Naive thymus-derived CD4-positive, alpha-beta T cell (primary cell): ENCODE measurements at regions not wholly inside any gene's neighbourhood (a gene's known extent, or its start where the extent isn't known, plus 50 kb on each side); places are given as distances from the start of the nearest gene placed in this dataset.

Experiments
- ATAC-seq: fragments of 150-1000 bp; cut with Tn5 transposase; 2 replicates; pipeline ENCODE4 v1.10.0; 2021; ENCODE audit warnings: mild to moderate bottlenecking, moderate library complexity
- CTCF ChIA-PET: fragments of 350-600 bp; sonication (Branson Sonifier 250); formaldehyde crosslinking; loops from one replicate; lab custom pipeline; 2021; ENCODE audit warnings: antibody characterized with exemption; lab: Charles Lee
- POLR2A ChIA-PET: fragments of 350-600 bp; sonication (Branson Sonifier 250); formaldehyde crosslinking; loops from one replicate; lab custom pipeline; 2021; ENCODE audit warnings: antibody characterized with exemption, inconsistent platforms; lab: Charles Lee
- DNase-seq, 9 donors: peaks; one replicate each; pipeline versions ENCODE4 v3.0.0 to v3.0.0-alpha.2; 2020 to 2022; ENCODE audit warnings: mixed read lengths in 1 of 9
- H3K27ac ChIP-seq: one replicate; pipeline ENCODE4 v1.7.0; 2013; ENCODE audit warnings: mild to moderate bottlenecking, low read depth, low read length, moderate library complexity
- H3K27me3 ChIP-seq, 2 donors: one replicate each; pipeline ENCODE4 v1.7.0; 2013; ENCODE audit warnings: low read length in 2 of 2, mild to moderate bottlenecking in 2 of 2, moderate library complexity in 2 of 2; ENCODE audit not compliant: control insufficient read depth in 2 of 2, insufficient read depth in 2 of 2
- H3K36me3 ChIP-seq, 3 experiments: 1 replicate in 2 of 3; 2 replicates in 1 of 3; pipeline ENCODE4 v1.7.0; 2013; ENCODE audit warnings: low read length in 3 of 3, mild to moderate bottlenecking in 3 of 3, moderate library complexity in 1 of 3; ENCODE audit not compliant: insufficient read depth in 3 of 3, control insufficient read depth in 2 of 3
- H3K4me1 ChIP-seq, 2 donors: one replicate each; pipeline ENCODE4 v1.7.0; 2013; ENCODE audit warnings: low read length in 2 of 2, mild to moderate bottlenecking in 2 of 2, moderate library complexity in 1 of 2; ENCODE audit not compliant: control insufficient read depth in 2 of 2, insufficient read depth in 2 of 2
- H3K4me3 ChIP-seq: 2 replicates; pipeline ENCODE4 v1.7.0; 2013; ENCODE audit warnings: mild to moderate bottlenecking, low read length
- H3K9me3 ChIP-seq, 3 experiments: 1 replicate in 2 of 3; 2 replicates in 1 of 3; pipeline ENCODE4 v1.7.0; 2013; ENCODE audit warnings: low read length in 3 of 3; ENCODE audit not compliant: control insufficient read depth in 2 of 3
- H3K27ac Mint-ChIP-seq, 9 donors: one replicate each; pipeline ENCODE4 v1.8.0; 2020 to 2022; ENCODE audit warnings: mixed read lengths in 9 of 9, mild to moderate bottlenecking in 8 of 9, moderate library complexity in 5 of 9, inconsistent platforms in 2 of 9
- H3K27me3 Mint-ChIP-seq, 5 donors: one replicate each; pipeline ENCODE4 v1.8.0; 2021 to 2022; ENCODE audit warnings: mixed read lengths in 5 of 5, mild to moderate bottlenecking in 1 of 5
- H3K36me3 Mint-ChIP-seq, 5 donors: one replicate each; pipeline ENCODE4 v1.8.0; 2020 to 2022; ENCODE audit warnings: mixed read lengths in 5 of 5, mild to moderate bottlenecking in 3 of 5, inconsistent platforms in 1 of 5
- H3K4me1 Mint-ChIP-seq, 7 donors: one replicate each; pipeline ENCODE4 v1.8.0; 2020 to 2022; ENCODE audit warnings: mixed read lengths in 7 of 7, mild to moderate bottlenecking in 3 of 7, inconsistent platforms in 1 of 7
- H3K4me3 Mint-ChIP-seq, 10 donors: one replicate each; pipeline ENCODE4 v1.8.0; 2020 to 2022; ENCODE audit warnings: mild to moderate bottlenecking in 10 of 10, mixed read lengths in 10 of 10, moderate library complexity in 6 of 10, inconsistent platforms in 2 of 10
- H3K9me3 Mint-ChIP-seq, 11 donors: one replicate each; pipeline ENCODE4 v1.8.0; 2020 to 2022; ENCODE audit warnings: mixed read lengths in 11 of 11, mild to moderate bottlenecking in 4 of 11, inconsistent platforms in 1 of 11, moderate library complexity in 1 of 11
- intact Hi-C, 2 donors: fragments of 100-400 bp; cut with micrococcal nuclease; formaldehyde crosslinking; loops; one replicate each; pipeline ENCODE4 v1.15.1; 2023

DNA sequence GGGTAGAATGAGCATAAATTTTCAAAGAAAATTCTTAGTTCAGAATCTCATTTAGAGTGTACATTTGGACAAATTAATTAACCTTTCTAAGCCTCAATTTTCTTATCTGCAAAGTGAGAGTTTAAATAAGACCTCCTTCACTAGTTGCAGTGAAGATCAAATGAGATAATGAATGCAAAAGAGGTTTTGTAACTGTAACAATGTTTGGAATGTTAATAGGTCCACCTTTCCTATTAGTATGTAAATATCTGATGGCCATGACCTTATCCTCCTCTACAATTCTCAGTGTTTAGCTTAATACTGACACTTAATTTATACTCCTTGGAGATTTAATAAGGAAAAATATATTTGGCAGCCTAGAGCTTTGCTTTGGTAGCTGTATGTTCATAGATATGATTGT is 138.8 kb downstream of the GABRG1 start:
- Mint-ChIP-seq H3K36me3 (peaks cover 0 to 3% (median 0%) of the 10 kb centered on the region in 5 donors), H3K9me3 (peaks cover 0 to 27% (median 4%) of the 10 kb centered on the region in 11 donors), H3K27ac (no peak overlapping the region), H3K27me3 (no peaks in the 10 kb centered on the region), H3K4me1 (no peaks in the 10 kb centered on the region), H3K4me3 (no peak overlapping the region)
- Histone ChIP-seq H3K4me3 (no peak overlapping the region), H3K9me3 (no peaks in the 10 kb centered on the region), H3K36me3 (no peaks in the 10 kb centered on the region), H3K27me3 (no peaks in the 10 kb centered on the region), H3K27ac (no peak overlapping the region), H3K4me1 (no peaks in the 10 kb centered on the region)
- intact Hi-C loops = no loop called here
- ATAC-seq (no peak), DNase-seq (no peak)
- POLR2A ChIA-PET = no interaction called here
- CTCF ChIA-PET = no interaction called here

DNA sequence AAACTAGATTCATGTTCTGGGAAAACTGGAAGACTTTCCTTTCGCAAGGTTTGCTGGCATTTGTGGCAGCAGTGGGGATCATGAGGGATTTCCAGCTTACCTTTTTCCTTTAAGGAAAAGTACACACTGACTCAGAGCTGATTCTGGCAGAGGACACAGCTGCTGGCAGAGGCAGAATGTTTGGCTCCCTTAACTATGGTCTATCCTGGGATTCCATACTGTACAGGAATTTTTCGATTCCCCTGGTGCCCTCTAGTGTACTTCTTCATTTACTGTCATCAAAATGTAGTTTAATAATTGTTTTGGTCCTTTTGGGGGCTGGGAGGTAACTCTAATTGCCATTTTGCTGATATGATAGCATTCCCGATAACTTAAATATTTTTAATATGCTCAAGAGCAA is 152.7 kb downstream of the GABRG1 start:
- DNase-seq (no peak), ATAC-seq (no peak)
- POLR2A ChIA-PET = no interaction called here
- Mint-ChIP-seq H3K27ac (no peak overlapping the region), H3K4me3 (no peak overlapping the region), H3K9me3 (peaks cover 5 to 39% (median 13%) of the 10 kb centered on the region in 11 donors), H3K36me3 (peaks cover 0 to 4% (median 0%) of the 10 kb centered on the region in 5 donors), H3K27me3 (no peaks in the 10 kb centered on the region), H3K4me1 (no peaks in the 10 kb centered on the region)
- CTCF ChIA-PET = no interaction called here
- Histone ChIP-seq H3K4me1 (no peaks in the 10 kb centered on the region), H3K4me3 (no peak overlapping the region), H3K36me3 (no peaks in the 10 kb centered on the region), H3K27me3 (no peaks in the 10 kb centered on the region), H3K27ac (no peak overlapping the region), H3K9me3 (peaks cover 0 to 7% (median 0%) of the 10 kb centered on the region in 3 experiments)
- intact Hi-C loops = loop anchor here in 1 of 2 donors (10.0 kb wide), 1 partner anchor 244 kb away; no protein-coding TSS in a partner anchor

DNA sequence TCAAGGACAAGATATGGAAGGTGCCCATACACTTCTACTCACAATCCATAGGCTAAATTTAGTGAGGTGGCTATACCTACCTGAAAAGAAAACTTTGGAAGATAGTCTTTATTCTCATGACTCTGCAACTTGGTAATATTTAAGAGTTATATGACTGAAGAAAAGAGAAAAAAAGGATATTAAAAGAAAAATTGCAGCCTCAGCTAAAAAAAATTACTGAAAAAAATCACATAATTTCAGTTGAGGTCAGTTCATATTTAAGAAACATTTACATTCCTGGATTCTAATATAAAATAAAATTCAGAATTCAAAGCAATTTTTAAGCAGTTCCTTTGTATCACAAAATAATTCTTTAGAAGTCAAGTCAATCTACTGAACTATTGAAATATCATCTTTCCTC is 166.5 kb downstream of the GABRG1 start:
- Histone ChIP-seq H3K4me3 (no peak overlapping the region), H3K36me3 (no peaks in the 10 kb centered on the region), H3K4me1 (no peaks in the 10 kb centered on the region), H3K27me3 (no peaks in the 10 kb centered on the region), H3K9me3 (no peaks in the 10 kb centered on the region), H3K27ac (no peak overlapping the region)
- H3K27me3 Mint-ChIP-seq = no peaks in the 10 kb centered on the region
- H3K27ac Mint-ChIP-seq = no peak overlapping the region
- ChIA-PET POLR2A (no interaction called here), CTCF (no interaction called here)
- ATAC-seq (no peak), DNase-seq (no peak)
- intact Hi-C loops = no loop called here
- H3K9me3 Mint-ChIP-seq = peaks cover 0 to 12% (median 8%) of the 10 kb centered on the region in 11 donors
- H3K4me1 Mint-ChIP-seq = no peaks in the 10 kb centered on the region
- no peak overlapping the region for H3K4me3 Mint-ChIP-seq
- no peaks in the 10 kb centered on the region for H3K36me3 Mint-ChIP-seq

DNA sequence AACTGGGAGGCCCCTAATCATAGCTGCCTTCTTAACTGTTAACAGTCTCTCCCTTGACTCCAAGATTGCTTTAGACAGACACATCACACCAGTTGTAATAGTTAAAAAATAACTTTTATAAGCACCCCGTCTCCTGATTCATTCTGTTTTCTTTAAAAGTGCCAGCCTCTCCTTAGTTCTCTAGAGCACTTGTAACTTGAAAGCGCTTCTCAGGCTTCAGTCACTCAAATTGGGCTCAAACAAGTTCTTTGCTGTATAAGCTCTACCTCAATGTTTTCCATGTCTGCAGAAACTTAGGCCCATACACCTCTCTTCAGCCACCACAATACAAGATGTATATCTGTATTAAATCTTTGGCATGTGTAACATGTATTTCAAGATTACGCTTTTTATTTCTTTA is 169.6 kb downstream of the GABRG1 start:
- H3K4me1 ChIP-seq = no peaks in the 10 kb centered on the region
- CTCF ChIA-PET = no interaction called here
- Mint-ChIP-seq H3K36me3 (no peaks in the 10 kb centered on the region), H3K4me3 (no peak overlapping the region), H3K9me3 (peaks cover 0 to 5% (median 0%) of the 10 kb centered on the region in 11 donors), H3K27me3 (no peaks in the 10 kb centered on the region), H3K4me1 (no peaks in the 10 kb centered on the region), H3K27ac (no peak overlapping the region)
- DNase-seq = no peak
- POLR2A ChIA-PET = no interaction called here
- no peaks in the 10 kb centered on the region for H3K36me3 ChIP-seq
- no peak overlapping the region for H3K4me3 ChIP-seq
- no peak overlapping the region for H3K27ac ChIP-seq
- H3K9me3 ChIP-seq = no peaks in the 10 kb centered on the region
- intact Hi-C loops = no loop called here
- no peaks in the 10 kb centered on the region for H3K27me3 ChIP-seq
- ATAC-seq = no peak

DNA sequence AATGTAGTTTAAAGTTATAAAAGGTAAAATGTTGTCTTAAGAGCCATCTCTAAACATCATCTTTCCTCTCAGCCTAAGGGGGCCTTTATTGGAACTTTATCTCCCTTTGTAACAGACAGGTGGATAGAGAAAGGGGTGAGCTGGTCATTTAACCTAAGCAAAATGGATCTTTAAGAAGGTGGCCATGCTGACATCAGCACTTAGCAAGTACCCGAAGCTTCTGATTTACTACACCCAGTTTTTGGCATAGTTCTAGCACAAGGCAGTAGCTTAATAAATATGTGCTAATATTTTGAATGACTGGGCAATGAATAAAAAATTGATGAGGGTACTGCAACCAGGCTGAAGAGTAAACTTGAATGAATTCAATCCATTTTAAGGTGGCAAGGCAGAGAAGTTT is 172.7 kb downstream of the GABRG1 start:
- Histone ChIP-seq H3K4me1 (no peaks in the 10 kb centered on the region), H3K27ac (no peak overlapping the region), H3K9me3 (no peaks in the 10 kb centered on the region), H3K36me3 (no peaks in the 10 kb centered on the region), H3K4me3 (no peak overlapping the region), H3K27me3 (no peaks in the 10 kb centered on the region)
- Mint-ChIP-seq H3K27ac (no peak overlapping the region), H3K4me1 (no peaks in the 10 kb centered on the region), H3K9me3 (peaks cover 0 to 11% (median 7%) of the 10 kb centered on the region in 11 donors), H3K36me3 (no peaks in the 10 kb centered on the region), H3K27me3 (no peaks in the 10 kb centered on the region), H3K4me3 (no peak overlapping the region)
- no peak for ATAC-seq
- ChIA-PET CTCF (no interaction called here), POLR2A (no interaction called here)
- intact Hi-C loops = no loop called here
- no peak for DNase-seq

DNA sequence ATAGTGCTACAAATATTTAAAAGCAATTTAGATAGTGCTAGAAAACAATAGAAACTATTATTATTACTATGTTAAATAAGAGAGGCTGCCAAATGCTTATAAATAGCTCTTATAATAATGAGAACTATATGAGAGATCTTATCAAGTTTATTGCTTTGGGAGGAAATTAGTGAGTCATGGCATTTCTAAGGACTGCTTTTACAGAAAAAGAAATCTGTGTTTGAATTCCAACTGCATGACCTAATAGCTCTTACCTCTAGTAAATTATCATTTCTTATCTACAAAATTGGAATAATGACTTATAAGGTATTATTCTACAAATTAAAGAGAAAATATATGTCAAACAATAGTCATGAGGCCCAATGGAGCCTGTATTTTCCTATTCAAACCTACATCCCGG is 177.2 kb downstream of the GABRG1 start:
- no peaks in the 10 kb centered on the region for H3K36me3 ChIP-seq
- no peaks in the 10 kb centered on the region for H3K9me3 ChIP-seq
- no peak for ATAC-seq
- Mint-ChIP-seq H3K27me3 (no peaks in the 10 kb centered on the region), H3K9me3 (peaks cover 0 to 14% (median 5%) of the 10 kb centered on the region in 11 donors), H3K4me3 (no peak overlapping the region), H3K27ac (no peak overlapping the region), H3K4me1 (no peaks in the 10 kb centered on the region), H3K36me3 (no peaks in the 10 kb centered on the region)
- intact Hi-C loops = no loop called here
- ChIA-PET CTCF (no interaction called here), POLR2A (no interaction called here)
- H3K27ac ChIP-seq = no peak overlapping the region
- no peak overlapping the region for H3K4me3 ChIP-seq
- no peaks in the 10 kb centered on the region for H3K4me1 ChIP-seq
- no peak for DNase-seq
- H3K27me3 ChIP-seq = no peaks in the 10 kb centered on the region

DNA sequence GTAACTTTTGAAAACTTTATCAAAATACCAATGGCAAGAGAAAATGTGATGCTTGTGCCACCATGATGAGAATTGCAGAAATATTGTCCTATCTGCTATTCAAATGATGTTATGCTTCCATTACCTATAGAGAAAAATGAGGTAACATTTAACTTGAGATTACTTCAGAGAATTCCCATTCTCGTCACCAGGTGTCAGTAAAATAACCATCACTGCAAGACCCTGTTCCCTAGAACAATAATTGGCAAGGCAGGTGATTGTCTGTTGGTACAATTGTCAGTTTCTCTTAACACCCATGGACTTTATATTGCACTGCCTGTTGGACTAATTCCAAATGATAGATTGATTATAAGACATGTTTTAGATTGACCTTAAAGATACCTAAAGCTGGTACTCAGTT is 179.9 kb downstream of the GABRG1 start:
- Histone ChIP-seq H3K27ac (no peak overlapping the region), H3K36me3 (no peaks in the 10 kb centered on the region), H3K27me3 (no peaks in the 10 kb centered on the region), H3K4me1 (no peaks in the 10 kb centered on the region), H3K4me3 (no peak overlapping the region), H3K9me3 (no peaks in the 10 kb centered on the region)
- Mint-ChIP-seq H3K27ac (no peak overlapping the region), H3K27me3 (no peaks in the 10 kb centered on the region), H3K36me3 (peaks cover 0 to 4% (median 0%) of the 10 kb centered on the region in 5 donors), H3K4me1 (no peaks in the 10 kb centered on the region), H3K9me3 (peaks cover 0 to 20% (median 5%) of the 10 kb centered on the region in 11 donors), H3K4me3 (no peak overlapping the region)
- POLR2A ChIA-PET = no interaction called here
- CTCF ChIA-PET = no interaction called here
- DNase-seq (no peak), ATAC-seq (no peak)
- intact Hi-C loops = no loop called here
